ENCODE measurements at regions not wholly inside any gene's neighbourhood (a gene's known extent, or its start where the extent isn't known, plus 50 kb on each side); places are given as distances from the start of the nearest gene placed in this dataset.

GRCh38 chr13:90690458-90691080 lies 656.9 kb upstream of the MIR17HG start:
- DNase-seq, result no peak
- intact Hi-C loops (cut with DNase I; ENCODE audit: low total_unique reads), result no loop called here

GRCh38 chr13:90696254-90696653 lies 651.2 kb upstream of the MIR17HG start:
- Histone ChIP-seq H3K36me3 (no peaks in the 10 kb centered on the region), H3K27me3 (no peaks in the 10 kb centered on the region), H3K4me1 (peaks cover 0 to 3% (median 0%) of the 10 kb centered on the region in 4 donors), H3K27ac (no peak overlapping the region), H3K9me3 (no peaks in the 10 kb centered on the region), H3K4me3 (no peak overlapping the region)
- intact Hi-C loops (cut with DNase I; ENCODE audit: low total_unique reads) (no loop called here), in situ Hi-C loops (cut with MboI; ENCODE audit: low pct_ligation_motif_present in 1 of 4, low pct_unique_long_range_greater_than_20kb in 1 of 4, low sequenced_read_pairs in 3 of 4) (no loop called here)
- TF ChIP-seq POLR2AphosphoS5 (IDR thresholded peaks at IDR 0.05) (no peak), CTCF (IDR thresholded peaks at IDR 0.05) (no peak), POLR2A (IDR thresholded peaks at IDR 0.05) (no peak)
- DNase-seq, result no peak
- 57 to 71% methylated on average over 1 of the region's 1 CpG for WGBS, 2 donors (ENCODE audit: low coverage in 1 of 2)

More at GRCh38 chr13:90690458-90691080, 656.9 kb upstream of the MIR17HG start:
- Histone ChIP-seq H3K27ac (no peak overlapping the region), H3K9me3 (no peaks in the 10 kb centered on the region), H3K36me3 (no peaks in the 10 kb centered on the region), H3K27me3 (no peaks in the 10 kb centered on the region), H3K4me3 (no peak overlapping the region), H3K4me1 (no peaks in the 10 kb centered on the region)
- in situ Hi-C loops (cut with MboI; ENCODE audit: low pct_ligation_motif_present in 1 of 4, low pct_unique_long_range_greater_than_20kb in 1 of 4, low sequenced_read_pairs in 3 of 4), result no loop called here
- WGBS, 2 donors (ENCODE audit: low coverage in 1 of 2), result 68 to 75% methylated on average over 5 of the region's 5 CpGs
- TF ChIP-seq EP300 (IDR thresholded peaks at IDR 0.05; ENCODE audit: low read depth) (no peak), CTCF (IDR thresholded peaks at IDR 0.05) (no peak), POLR2A (IDR thresholded peaks at IDR 0.05) (no peak), POLR2AphosphoS5 (IDR thresholded peaks at IDR 0.05) (no peak)

GRCh38 chr13:90696656-90697055 lies 650.8 kb upstream of the MIR17HG start:
- Histone ChIP-seq H3K9me3 (no peaks in the 10 kb centered on the region), H3K4me1 (peaks cover 0 to 3% (median 0%) of the 10 kb centered on the region in 4 donors), H3K27ac (no peak overlapping the region), H3K4me3 (no peak overlapping the region), H3K27me3 (no peaks in the 10 kb centered on the region), H3K36me3 (no peaks in the 10 kb centered on the region)
- intact Hi-C loops (cut with DNase I; ENCODE audit: low total_unique reads) (no loop called here), in situ Hi-C loops (cut with MboI; ENCODE audit: low pct_ligation_motif_present in 1 of 4, low pct_unique_long_range_greater_than_20kb in 1 of 4, low sequenced_read_pairs in 3 of 4) (no loop called here)
- DNase-seq, result no peak
- 43 to 54% methylated on average over 3 to 5 of the region's 5 CpGs for WGBS, 2 donors (ENCODE audit: low coverage in 1 of 2)
- TF ChIP-seq EP300 (IDR thresholded peaks at IDR 0.05; ENCODE audit: low read depth), result no peak
- TF ChIP-seq POLR2A (IDR thresholded peaks at IDR 0.05), result no peak
- TF ChIP-seq POLR2AphosphoS5 (IDR thresholded peaks at IDR 0.05), result no peak
- TF ChIP-seq CTCF (IDR thresholded peaks at IDR 0.05), result no peak

- 86% methylated on average over 1 of the region's 1 CpG; no CpG with 5 or more reads in 1 of the 2 donors for WGBS, 2 donors (ENCODE audit: low coverage in 1 of 2)
- peaks cover 0 to 3% (median 0%) of the 10 kb centered on the region in 4 donors for H3K4me1 ChIP-seq
- intact Hi-C loops (cut with DNase I; ENCODE audit: low total_unique reads) (no loop called here), in situ Hi-C loops (cut with MboI; ENCODE audit: low pct_ligation_motif_present in 1 of 4, low pct_unique_long_range_greater_than_20kb in 1 of 4, low sequenced_read_pairs in 3 of 4) (no loop called here)
- no peaks in the 10 kb centered on the region for H3K27me3 ChIP-seq
- no peak for DNase-seq
- no peaks in the 10 kb centered on the region for H3K9me3 ChIP-seq
- no peak overlapping the region for H3K4me3 ChIP-seq
- no peak overlapping the region for H3K27ac ChIP-seq
- no peak for TF ChIP-seq EP300 (IDR thresholded peaks at IDR 0.05; ENCODE audit: low read depth)
- no peak for TF ChIP-seq CTCF (IDR thresholded peaks at IDR 0.05)
- TF ChIP-seq POLR2A (IDR thresholded peaks at IDR 0.05), result no peak
- no peak for TF ChIP-seq POLR2AphosphoS5 (IDR thresholded peaks at IDR 0.05)
- H3K36me3 ChIP-seq, result no peaks in the 10 kb centered on the region
Observed at GRCh38 chr13:90700340-90700739, 647.1 kb upstream of the MIR17HG start.
